ENCODE measurements at regions not wholly inside any gene's neighbourhood (a gene's known extent, or its start where the extent isn't known, plus 50 kb on each side); places are given as distances from the start of the nearest gene placed in this dataset.

DNA sequence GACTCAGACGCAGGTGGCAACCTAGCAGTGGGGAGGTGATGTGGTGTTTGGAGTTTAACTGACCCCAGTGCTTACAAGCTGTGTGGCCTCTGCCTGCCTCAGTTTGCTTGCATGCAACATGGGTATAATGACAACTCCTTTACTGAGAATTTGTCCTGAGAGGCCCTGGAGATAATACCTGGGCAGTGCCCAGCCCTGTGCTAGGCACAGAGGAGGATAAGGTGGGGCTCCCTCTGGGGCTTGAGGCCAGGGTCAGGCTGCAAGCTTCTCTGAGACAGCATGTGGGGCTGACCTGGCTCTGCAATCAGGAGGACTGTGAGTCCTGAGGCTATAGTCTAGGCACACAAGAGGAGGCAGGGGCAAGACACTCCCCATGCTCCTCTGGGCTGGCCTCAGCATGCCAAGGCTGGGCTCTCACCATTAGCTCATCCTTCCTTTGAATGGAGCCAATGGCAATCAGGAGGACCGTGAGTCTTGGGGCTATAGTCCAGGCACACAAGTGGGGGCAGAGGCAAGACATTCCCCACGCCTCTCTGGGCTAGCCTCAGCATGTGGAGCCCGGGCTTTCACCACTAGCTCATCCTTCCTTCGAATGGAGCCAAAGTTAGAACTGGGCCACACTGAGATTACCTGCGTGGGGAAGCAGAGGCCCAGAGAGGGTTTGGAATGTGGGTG is 147.9 kb downstream of the RPS24 start:
- Mint-ChIP-seq H3K4me1 (ENCODE audit: low read depth) (no peaks in the 10 kb centered on the region), H3K9me3 (no peaks in the 10 kb centered on the region), H3K4me3 (no peak overlapping the region), H3K27ac (no peak overlapping the region), H3K27me3 (no peaks in the 10 kb centered on the region), H3K36me3 (no peaks in the 10 kb centered on the region)
- intact Hi-C loops (cut with micrococcal nuclease): no loop called here
- CTCF ChIA-PET: no interaction called here
- POLR2A ChIA-PET: no interaction called here
- no peak for DNase-seq

GRCh38 chr10:78182841-78183240 is 149.2 kb downstream of the RPS24 start:
- no peaks in the 10 kb centered on the region for H3K9me3 Mint-ChIP-seq
- intact Hi-C loops (cut with micrococcal nuclease): no loop called here
- no peak overlapping the region for H3K4me3 Mint-ChIP-seq
- no peaks in the 10 kb centered on the region for H3K27me3 Mint-ChIP-seq
- CTCF ChIA-PET: no interaction called here
- no peaks in the 10 kb centered on the region for H3K36me3 Mint-ChIP-seq
- H3K4me1 Mint-ChIP-seq (ENCODE audit: low read depth): no peaks in the 10 kb centered on the region
- DNase-seq: no peak
- POLR2A ChIA-PET: no interaction called here
- H3K27ac Mint-ChIP-seq: no peak overlapping the region

GRCh38 chr10:78184851-78185692 is 151.4 kb downstream of the RPS24 start:
- ChIA-PET CTCF (no interaction called here), POLR2A (no interaction called here)
- intact Hi-C loops (cut with micrococcal nuclease): no loop called here
- Mint-ChIP-seq H3K36me3 (no peaks in the 10 kb centered on the region), H3K27me3 (no peaks in the 10 kb centered on the region), H3K27ac (no peak overlapping the region), H3K4me3 (no peak overlapping the region), H3K9me3 (no peaks in the 10 kb centered on the region), H3K4me1 (ENCODE audit: low read depth) (no peaks in the 10 kb centered on the region)
- DNase-seq: no peak

DNA sequence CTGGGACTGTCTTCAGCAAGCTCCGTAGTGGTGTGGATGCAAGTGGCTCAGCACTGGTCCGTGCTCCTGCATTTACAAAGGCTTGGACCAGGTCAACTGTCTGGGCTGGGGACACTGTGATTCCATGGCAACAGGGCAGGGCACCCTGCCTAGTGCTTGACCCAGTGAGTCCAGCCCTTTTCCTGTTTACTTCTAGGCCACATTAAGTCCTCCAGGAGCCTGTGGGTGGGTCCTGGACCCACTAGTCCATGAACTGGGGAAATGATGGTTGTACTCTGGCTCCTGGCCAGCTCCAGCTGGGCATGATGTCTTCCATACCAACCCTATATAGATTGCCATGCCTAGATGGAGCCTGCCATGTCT is 152.0 kb downstream of the RPS24 start:
- no peak overlapping the region for H3K4me3 Mint-ChIP-seq
- CTCF ChIA-PET: no interaction called here
- H3K9me3 Mint-ChIP-seq: no peaks in the 10 kb centered on the region
- H3K27me3 Mint-ChIP-seq: no peaks in the 10 kb centered on the region
- DNase-seq: no peak
- intact Hi-C loops (cut with micrococcal nuclease): no loop called here
- H3K4me1 Mint-ChIP-seq (ENCODE audit: low read depth): no peaks in the 10 kb centered on the region
- H3K36me3 Mint-ChIP-seq: no peaks in the 10 kb centered on the region
- no peak overlapping the region for H3K27ac Mint-ChIP-seq
- POLR2A ChIA-PET: no interaction called here

GRCh38 chr10:78186572-78186971 is 152.9 kb downstream of the RPS24 start:
- no peak overlapping the region for H3K27ac Mint-ChIP-seq
- ChIA-PET POLR2A (no interaction called here), CTCF (no interaction called here)
- H3K36me3 Mint-ChIP-seq: no peaks in the 10 kb centered on the region
- H3K4me1 Mint-ChIP-seq (ENCODE audit: low read depth): no peaks in the 10 kb centered on the region
- no peaks in the 10 kb centered on the region for H3K27me3 Mint-ChIP-seq
- no peaks in the 10 kb centered on the region for H3K9me3 Mint-ChIP-seq
- no peak overlapping the region for H3K4me3 Mint-ChIP-seq
- intact Hi-C loops (cut with micrococcal nuclease): no loop called here
- no peak for DNase-seq

DNA sequence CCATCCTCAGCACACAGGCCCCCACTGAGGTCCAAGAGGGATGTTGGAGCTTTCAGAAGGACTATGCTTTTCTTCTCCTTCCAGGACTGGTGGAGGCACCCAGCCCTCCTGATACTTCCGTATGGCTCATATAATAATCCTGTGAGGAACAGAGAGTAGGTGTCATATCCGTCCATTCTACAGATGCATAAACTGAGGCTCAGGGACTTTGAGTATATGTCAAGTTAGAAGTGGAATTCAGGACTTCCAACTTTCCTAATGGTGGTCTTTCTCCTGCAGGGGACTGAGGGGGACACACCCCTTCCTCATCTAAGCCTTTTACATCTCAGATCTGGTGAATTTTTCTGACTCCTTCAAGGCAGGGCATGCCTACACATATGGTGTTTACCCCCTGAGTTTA is 153.7 kb downstream of the RPS24 start:
- no peak for DNase-seq
- no peaks in the 10 kb centered on the region for H3K36me3 Mint-ChIP-seq
- H3K27me3 Mint-ChIP-seq: no peaks in the 10 kb centered on the region
- H3K4me3 Mint-ChIP-seq: no peak overlapping the region
- H3K4me1 Mint-ChIP-seq (ENCODE audit: low read depth): no peaks in the 10 kb centered on the region
- H3K27ac Mint-ChIP-seq: no peak overlapping the region
- intact Hi-C loops (cut with micrococcal nuclease): no loop called here
- peaks cover under 1% of the 10 kb centered on the region for H3K9me3 Mint-ChIP-seq
- ChIA-PET POLR2A (no interaction called here), CTCF (no interaction called here)

- H3K9me3 Mint-ChIP-seq: peaks cover 9% of the 10 kb centered on the region
- H3K36me3 Mint-ChIP-seq: no peaks in the 10 kb centered on the region
- POLR2A ChIA-PET: no interaction called here
- H3K4me1 Mint-ChIP-seq (ENCODE audit: low read depth): no peaks in the 10 kb centered on the region
- H3K4me3 Mint-ChIP-seq: no peak overlapping the region
- H3K27me3 Mint-ChIP-seq: peaks cover 3% of the 10 kb centered on the region
- CTCF ChIA-PET: no interaction called here
- H3K27ac Mint-ChIP-seq: no peak overlapping the region
- no peak for DNase-seq
- intact Hi-C loops (cut with micrococcal nuclease): no loop called here
Measured at GRCh38 chr10:78188446-78188845, 154.8 kb downstream of the RPS24 start.

DNA sequence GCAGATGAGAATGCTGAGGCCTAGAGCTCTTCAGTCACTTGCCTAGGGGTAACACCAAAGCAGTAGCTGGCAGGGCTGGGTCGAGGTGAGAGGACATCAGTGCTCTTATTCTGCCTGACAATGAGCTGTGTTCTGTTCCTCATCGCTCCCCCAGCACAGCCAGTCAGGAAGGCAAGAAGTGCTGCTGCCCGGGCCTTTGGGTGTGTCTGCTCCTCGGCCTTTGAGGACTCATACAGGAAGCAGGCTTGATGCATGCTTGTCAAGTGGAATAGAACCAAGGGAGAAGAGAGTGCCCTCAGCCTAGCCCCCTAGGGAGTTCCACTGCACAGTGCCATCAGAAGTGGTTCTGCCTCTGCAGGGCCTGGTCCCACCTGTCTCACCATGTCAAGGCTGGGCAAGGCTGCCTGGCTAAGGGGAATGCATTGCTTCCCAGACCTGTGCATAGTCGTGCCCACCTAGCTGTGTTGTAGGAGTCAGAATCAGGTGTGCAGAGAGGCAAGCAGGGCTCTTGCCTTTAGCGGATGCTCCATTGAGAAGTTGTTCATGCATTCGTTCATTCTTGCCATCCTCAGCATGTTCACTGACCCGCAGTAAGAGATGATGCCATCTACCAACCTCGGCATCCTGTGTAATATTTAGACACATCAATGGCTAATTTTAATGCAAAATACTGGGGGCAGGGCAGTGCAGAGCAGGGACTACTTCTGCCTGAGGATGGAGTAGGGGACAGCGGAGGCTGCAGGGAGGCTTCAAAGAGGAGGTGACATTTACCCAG is 156.6 kb downstream of the RPS24 start:
- H3K4me1 Mint-ChIP-seq (ENCODE audit: low read depth): no peaks in the 10 kb centered on the region
- H3K27me3 Mint-ChIP-seq: peaks cover 3% of the 10 kb centered on the region
- H3K4me3 Mint-ChIP-seq: no peak overlapping the region
- DNase-seq: no peak
- no peaks in the 10 kb centered on the region for H3K36me3 Mint-ChIP-seq
- H3K27ac Mint-ChIP-seq: no peak overlapping the region
- ChIA-PET CTCF (no interaction called here), POLR2A (no interaction called here)
- peaks cover 14% of the 10 kb centered on the region for H3K9me3 Mint-ChIP-seq
- intact Hi-C loops (cut with micrococcal nuclease): no loop called here

GRCh38 chr10:78191301-78191700 is 157.6 kb downstream of the RPS24 start:
- POLR2A ChIA-PET: no interaction called here
- CTCF ChIA-PET: no interaction called here
- Mint-ChIP-seq H3K27ac (no peak overlapping the region), H3K27me3 (peaks cover 3% of the 10 kb centered on the region), H3K9me3 (peaks cover 14% of the 10 kb centered on the region), H3K4me1 (ENCODE audit: low read depth) (no peaks in the 10 kb centered on the region), H3K4me3 (no peak overlapping the region), H3K36me3 (no peaks in the 10 kb centered on the region)
- DNase-seq: no peak
- intact Hi-C loops (cut with micrococcal nuclease): no loop called here

GRCh38 chr10:78193189-78193588 is 159.5 kb downstream of the RPS24 start:
- no peak for DNase-seq
- Mint-ChIP-seq H3K9me3 (peaks cover 14% of the 10 kb centered on the region), H3K4me3 (no peak overlapping the region), H3K27me3 (peaks cover 3% of the 10 kb centered on the region), H3K36me3 (no peaks in the 10 kb centered on the region), H3K4me1 (ENCODE audit: low read depth) (no peaks in the 10 kb centered on the region), H3K27ac (no peak overlapping the region)
- POLR2A ChIA-PET: no interaction called here
- CTCF ChIA-PET: no interaction called here
- intact Hi-C loops (cut with micrococcal nuclease): no loop called here

GRCh38 chr10:78194050-78194449 is 160.4 kb downstream of the RPS24 start:
- ChIA-PET POLR2A (no interaction called here), CTCF (no interaction called here)
- Mint-ChIP-seq H3K27ac (no peak overlapping the region), H3K27me3 (peaks cover 3% of the 10 kb centered on the region), H3K4me1 (ENCODE audit: low read depth) (no peaks in the 10 kb centered on the region), H3K4me3 (no peak overlapping the region), H3K36me3 (no peaks in the 10 kb centered on the region), H3K9me3 (peaks cover 14% of the 10 kb centered on the region)
- intact Hi-C loops (cut with micrococcal nuclease): no loop called here
- DNase-seq: no peak

DNA sequence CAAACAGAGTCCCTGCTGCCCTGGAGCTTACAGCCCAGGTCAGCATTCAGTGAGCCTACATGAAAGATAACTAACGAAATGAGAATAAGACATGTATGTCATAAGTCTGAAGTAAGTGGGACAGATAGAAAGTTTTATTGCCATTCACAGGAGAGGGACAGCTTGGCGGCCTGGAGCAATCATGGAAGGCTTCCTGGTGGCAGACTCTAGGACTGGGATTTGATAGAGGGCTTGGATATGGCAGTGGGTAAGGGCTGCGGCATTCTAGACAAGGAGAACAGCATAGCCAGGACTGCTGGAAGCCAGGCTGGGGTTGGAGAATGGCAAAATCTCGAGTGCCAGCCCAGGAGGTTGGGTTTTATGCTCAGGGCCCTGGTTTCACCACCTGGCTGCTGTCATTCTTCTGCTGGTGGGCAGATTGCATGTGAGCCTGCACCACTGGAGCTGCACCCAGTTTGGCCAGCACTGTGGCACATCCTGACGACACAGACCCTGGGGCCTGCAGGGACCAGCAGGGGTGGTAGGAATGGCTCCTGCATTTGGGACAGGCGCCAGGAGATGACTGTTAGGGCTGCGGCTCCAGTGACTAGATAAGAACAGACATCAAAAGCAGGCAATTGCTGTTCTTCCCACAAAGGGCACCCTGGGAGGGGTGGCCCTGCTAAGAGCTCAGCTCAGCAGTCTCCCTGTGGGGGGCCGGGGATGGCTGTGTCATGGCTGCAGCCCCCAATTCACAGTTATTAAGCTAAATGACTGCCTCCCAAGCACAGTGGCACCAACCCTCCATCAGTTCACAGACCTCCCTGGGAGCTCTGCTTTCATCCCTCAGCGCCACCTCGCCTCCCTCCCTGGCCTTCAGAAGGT is 161.1 kb downstream of the RPS24 start:
- H3K27me3 Mint-ChIP-seq: peaks cover 3% of the 10 kb centered on the region
- ChIA-PET CTCF (no interaction called here), POLR2A (no interaction called here)

More for the DNA sequence above, 161.1 kb downstream of the RPS24 start:
- Mint-ChIP-seq H3K36me3 (no peaks in the 10 kb centered on the region), H3K4me1 (ENCODE audit: low read depth) (no peaks in the 10 kb centered on the region), H3K9me3 (peaks cover 14% of the 10 kb centered on the region), H3K4me3 (no peak overlapping the region), H3K27ac (no peak overlapping the region)
- DNase-seq: no peak
- intact Hi-C loops (cut with micrococcal nuclease): no loop called here
